Endodermal cell (in vitro differentiated cells): ENCODE measurements at regions not wholly inside any gene's neighbourhood (a gene's known extent, or its start where the extent isn't known, plus 50 kb on each side); places are given as distances from the start of the nearest gene placed in this dataset.

ENCODE experiments used
- DNase-seq: peaks from one replicate; pipeline ENCODE4 v3.0.0-alpha.2; 2017
- H3K27ac ChIP-seq: 2 replicates; pipeline ENCODE4 v1.5.1; 2013; ENCODE audit warnings: mild to moderate bottlenecking, low read depth, low read length, moderate library complexity
- H3K27me3 ChIP-seq: 2 replicates; pipeline ENCODE4 v1.6.1; 2013; ENCODE audit warnings: mild to moderate bottlenecking, low read length, moderate library complexity; ENCODE audit not compliant: insufficient read depth, control insufficient read depth, poor library complexity, severe bottlenecking
- H3K36me3 ChIP-seq: 2 replicates; pipeline ENCODE4 v1.7.0; 2013; ENCODE audit warnings: mild to moderate bottlenecking, low read length, moderate library complexity; ENCODE audit not compliant: control insufficient read depth, insufficient read depth
- H3K4me1 ChIP-seq: one replicate; pipeline ENCODE4 v1.7.0; 2013; ENCODE audit warnings: low read length; ENCODE audit not compliant: control insufficient read depth, insufficient read depth
- H3K4me3 ChIP-seq: 2 replicates; pipeline ENCODE4 v1.5.1; 2013; ENCODE audit warnings: mild to moderate bottlenecking, low read length, moderate library complexity
- H3K9ac ChIP-seq: 2 replicates; pipeline ENCODE4 v1.6.1; 2013; ENCODE audit warnings: mild to moderate bottlenecking, low read length, moderate library complexity; ENCODE audit not compliant: poor library complexity, severe bottlenecking; ENCODE audit errors: extremely low read depth
- H3K9me3 ChIP-seq: 2 replicates; pipeline ENCODE4 v1.6.1; 2013; ENCODE audit warnings: mild to moderate bottlenecking, low read length, moderate library complexity; ENCODE audit not compliant: control insufficient read depth
- H3K27ac Mint-ChIP-seq: 2 replicates; pipeline ENCODE4 v1.8.0; 2020; ENCODE audit warnings: mixed read lengths
- H3K27me3 Mint-ChIP-seq: 2 replicates; pipeline ENCODE4 v1.8.0; 2021; ENCODE audit warnings: mild to moderate bottlenecking, mixed read lengths; ENCODE audit not compliant: insufficient read depth
- H3K36me3 Mint-ChIP-seq: 2 replicates; pipeline ENCODE4 v1.8.0; 2020; ENCODE audit warnings: low read depth, mixed read lengths
- H3K4me1 Mint-ChIP-seq: 2 replicates; pipeline ENCODE4 v1.8.0; 2020; ENCODE audit warnings: mixed read lengths
- H3K4me3 Mint-ChIP-seq: 2 replicates; pipeline ENCODE4 v1.8.0; 2020; ENCODE audit warnings: mild to moderate bottlenecking, moderate library complexity, mixed read lengths
- H3K9me3 Mint-ChIP-seq: 2 replicates; pipeline ENCODE4 v1.8.0; 2020; ENCODE audit warnings: mild to moderate bottlenecking, mixed read lengths
- WGBS, 2 experiments: methylation state at CpG; one replicate each; pipeline versions ENCODE4 v1.1.5 to v1.1.7; 2013; ENCODE audit warnings: missing lambda C conversion rate in 2 of 2, mixed read lengths in 1 of 2; ENCODE audit not compliant: insufficient coverage in 1 of 2, insufficient read length in 1 of 2; 5-methylcytosine and 5-hydroxymethylcytosine counted together
- TF ChIP-seq, protein P1 (sequence below): fragments of 200-600 bp; sonication (generic); conservative IDR thresholded peaks from 2 replicates; pipeline ENCODE4 v1.5.0; 2021; ENCODE audit warnings: antibody characterized with exemption, mild to moderate bottlenecking

- peaks cover 15% of the 10 kb centered on the region for H3K27me3 ChIP-seq
- no peak for DNase-seq
- H3K4me1 ChIP-seq, result no peaks in the 10 kb centered on the region
- no peaks in the 10 kb centered on the region for H3K9me3 Mint-ChIP-seq
- no peak overlapping the region for H3K27ac Mint-ChIP-seq
- TF ChIP-seq, protein P1, sequence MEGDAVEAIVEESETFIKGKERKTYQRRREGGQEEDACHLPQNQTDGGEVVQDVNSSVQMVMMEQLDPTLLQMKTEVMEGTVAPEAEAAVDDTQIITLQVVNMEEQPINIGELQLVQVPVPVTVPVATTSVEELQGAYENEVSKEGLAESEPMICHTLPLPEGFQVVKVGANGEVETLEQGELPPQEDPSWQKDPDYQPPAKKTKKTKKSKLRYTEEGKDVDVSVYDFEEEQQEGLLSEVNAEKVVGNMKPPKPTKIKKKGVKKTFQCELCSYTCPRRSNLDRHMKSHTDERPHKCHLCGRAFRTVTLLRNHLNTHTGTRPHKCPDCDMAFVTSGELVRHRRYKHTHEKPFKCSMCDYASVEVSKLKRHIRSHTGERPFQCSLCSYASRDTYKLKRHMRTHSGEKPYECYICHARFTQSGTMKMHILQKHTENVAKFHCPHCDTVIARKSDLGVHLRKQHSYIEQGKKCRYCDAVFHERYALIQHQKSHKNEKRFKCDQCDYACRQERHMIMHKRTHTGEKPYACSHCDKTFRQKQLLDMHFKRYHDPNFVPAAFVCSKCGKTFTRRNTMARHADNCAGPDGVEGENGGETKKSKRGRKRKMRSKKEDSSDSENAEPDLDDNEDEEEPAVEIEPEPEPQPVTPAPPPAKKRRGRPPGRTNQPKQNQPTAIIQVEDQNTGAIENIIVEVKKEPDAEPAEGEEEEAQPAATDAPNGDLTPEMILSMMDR, result no peak
- H3K4me3 ChIP-seq, result no peak overlapping the region
- no peak overlapping the region for H3K27ac ChIP-seq
- WGBS, 2 experiments, result 88 to 100% methylated on average over 1 to 2 of the region's 2 CpGs
- no peaks in the 10 kb centered on the region for H3K4me1 Mint-ChIP-seq
- H3K27me3 Mint-ChIP-seq, result peaks cover 30% of the 10 kb centered on the region
- no peak overlapping the region for H3K4me3 Mint-ChIP-seq
- no peak overlapping the region for H3K9ac ChIP-seq
- no peaks in the 10 kb centered on the region for H3K9me3 ChIP-seq
- H3K36me3 Mint-ChIP-seq, result no peaks in the 10 kb centered on the region
- H3K36me3 ChIP-seq, result no peaks in the 10 kb centered on the region
Measured at GRCh38 chr22:26967282-26967681, 309.9 kb downstream of the MIAT start.

DNA sequence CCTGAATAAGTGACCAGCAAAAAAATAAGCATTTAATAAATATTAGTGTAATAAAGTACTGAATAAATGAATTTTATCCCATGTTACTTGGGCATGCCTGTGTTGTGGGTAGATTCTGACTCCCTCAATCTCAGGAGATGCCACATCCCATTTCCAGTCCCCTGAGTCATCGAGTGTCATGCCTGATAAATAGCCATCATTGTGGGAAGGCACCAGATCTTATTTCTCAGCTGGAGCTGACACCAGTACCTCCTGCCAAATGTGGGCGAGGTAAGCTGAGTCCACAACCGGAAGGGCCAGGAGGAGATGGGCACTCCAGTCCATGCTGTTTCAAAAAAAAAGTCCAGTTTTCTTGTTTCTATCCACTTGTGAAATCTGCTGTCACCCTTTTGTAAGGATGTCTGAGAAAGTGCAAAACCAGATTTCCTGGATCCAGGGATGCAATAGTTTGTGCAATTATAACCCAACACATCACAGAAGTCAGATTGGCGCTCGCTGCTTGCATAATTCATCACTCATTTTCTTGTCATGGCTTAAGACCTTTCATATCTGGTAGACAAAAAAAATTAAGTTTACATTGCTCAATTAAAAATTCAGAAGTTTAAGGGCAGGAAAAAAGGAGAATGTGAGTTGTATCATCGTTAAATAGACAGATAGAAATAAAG is 311.6 kb downstream of the MIAT start:
- no peak for DNase-seq
- Mint-ChIP-seq H3K27ac (no peak overlapping the region), H3K9me3 (no peaks in the 10 kb centered on the region), H3K4me1 (no peaks in the 10 kb centered on the region), H3K36me3 (no peaks in the 10 kb centered on the region), H3K27me3 (peaks cover 27% of the 10 kb centered on the region), H3K4me3 (no peak overlapping the region)
- Histone ChIP-seq H3K9ac (no peak overlapping the region), H3K36me3 (no peaks in the 10 kb centered on the region), H3K27ac (no peak overlapping the region), H3K9me3 (no peaks in the 10 kb centered on the region), H3K4me3 (no peak overlapping the region), H3K4me1 (no peaks in the 10 kb centered on the region), H3K27me3 (peaks cover 14% of the 10 kb centered on the region)
- WGBS, 2 experiments, result 84 to 90% methylated on average over 4 to 6 of the region's 6 CpGs
- TF ChIP-seq, protein P1, result no peak

- peaks cover 11% of the 10 kb centered on the region for H3K27me3 Mint-ChIP-seq
- WGBS, 2 experiments, result 53 to 55% methylated on average over 2 to 5 of the region's 5 CpGs
- Histone ChIP-seq H3K9ac (no peak overlapping the region), H3K36me3 (no peaks in the 10 kb centered on the region), H3K27me3 (peaks cover 11% of the 10 kb centered on the region), H3K4me3 (no peak overlapping the region), H3K4me1 (peaks cover 9% of the 10 kb centered on the region), H3K27ac (no peak overlapping the region), H3K9me3 (no peaks in the 10 kb centered on the region)
- H3K27ac Mint-ChIP-seq, result no peak overlapping the region
- H3K4me3 Mint-ChIP-seq, result no peak overlapping the region
- TF ChIP-seq, protein P1, result no peak
- H3K36me3 Mint-ChIP-seq, result no peaks in the 10 kb centered on the region
- H3K9me3 Mint-ChIP-seq, result no peaks in the 10 kb centered on the region
- DNase-seq, result peak; percentile 67
- no peaks in the 10 kb centered on the region for H3K4me1 Mint-ChIP-seq
Measured at GRCh38 chr22:26970809-26971394, 313.5 kb downstream of the MIAT start.
